ENCODE measurements at regions not wholly inside any gene's neighbourhood (a gene's known extent, or its start where the extent isn't known, plus 50 kb on each side); places are given as distances from the start of the nearest gene placed in this dataset.

DNA sequence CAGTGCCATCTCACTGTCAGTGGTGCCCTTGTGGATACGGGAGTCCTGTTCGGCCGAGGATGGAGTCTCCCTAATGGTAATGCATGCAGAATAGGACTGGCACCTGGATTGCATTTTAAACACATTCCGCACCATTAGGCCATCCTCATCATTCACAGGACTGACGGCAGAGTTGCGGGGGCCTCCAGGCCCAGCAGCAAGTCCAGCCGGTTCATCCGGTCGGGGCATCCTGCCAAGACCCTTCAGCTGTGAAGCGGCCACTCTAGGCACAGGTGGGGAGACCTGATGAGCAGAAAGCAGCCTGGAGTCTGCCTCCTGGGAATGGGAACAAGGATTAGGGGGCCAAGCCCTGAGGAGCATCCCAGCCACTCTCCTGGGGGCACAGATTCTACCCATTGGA, 90.3 kb upstream of the XYLT1 start:
- no peak for TF ChIP-seq ZNF146 (tag by site-specific recombination; IDR thresholded peaks at IDR 0.05)
- TF ChIP-seq ZNF521 (tag by site-specific recombination; IDR thresholded peaks at IDR 0.05), result no peak
